Cardiac muscle cell (in vitro differentiated cells and primary cell): ENCODE measurements at regions not wholly inside any gene's neighbourhood (a gene's known extent, or its start where the extent isn't known, plus 50 kb on each side); places are given as distances from the start of the nearest gene placed in this dataset.

Experiments used
- DNase-seq, 2 donors: peaks; one replicate each; pipeline versions ENCODE4 v3.0.0 to v3.0.0-alpha.2; 2010 to 2017; ENCODE audit warnings: low read depth in 1 of 2, low spot score in 1 of 2
- H3K27ac ChIP-seq: fragments of 200-600 bp; sonication (generic); 2 replicates; pipeline ENCODE4 v1.5.1; 2016
- H3K27me3 ChIP-seq: fragments of 200-600 bp; sonication (generic); 2 replicates; pipeline ENCODE4 v1.6.0; 2016; ENCODE audit warnings: control low read depth
- H3K36me3 ChIP-seq: fragments of 200-600 bp; sonication (generic); 2 replicates; pipeline ENCODE4 v1.5.1; 2016; ENCODE audit warnings: control low read depth
- H3K4me1 ChIP-seq: fragments of 200-600 bp; sonication (generic); 2 replicates; pipeline ENCODE4 v1.8.1; 2017; ENCODE audit warnings: low read depth, mild to moderate bottlenecking, mixed run types
- H3K4me3 ChIP-seq: fragments of 200-600 bp; sonication (generic); 2 replicates; pipeline ENCODE4 v1.5.1; 2016; ENCODE audit warnings: mild to moderate bottlenecking
- H3K9me3 ChIP-seq: fragments of 200-600 bp; sonication (generic); 2 replicates; pipeline ENCODE4 v1.5.1; 2017; ENCODE audit warnings: low read depth, mild to moderate bottlenecking, control low read depth
- TF ChIP-seq, protein P1 (sequence below): IDR thresholded peaks from 2 replicates; pipeline ENCODE4 v1.5.1; 2012; ENCODE audit warnings: low read depth, mild to moderate bottlenecking, low read length

- no peaks in the 10 kb centered on the region for H3K27me3 ChIP-seq
- no peaks in the 10 kb centered on the region for H3K4me1 ChIP-seq
- H3K27ac ChIP-seq = no peak overlapping the region
- DNase-seq = no peak
- H3K9me3 ChIP-seq = no peaks in the 10 kb centered on the region
- no peaks in the 10 kb centered on the region for H3K36me3 ChIP-seq
- no peak overlapping the region for H3K4me3 ChIP-seq
- TF ChIP-seq, protein P1, sequence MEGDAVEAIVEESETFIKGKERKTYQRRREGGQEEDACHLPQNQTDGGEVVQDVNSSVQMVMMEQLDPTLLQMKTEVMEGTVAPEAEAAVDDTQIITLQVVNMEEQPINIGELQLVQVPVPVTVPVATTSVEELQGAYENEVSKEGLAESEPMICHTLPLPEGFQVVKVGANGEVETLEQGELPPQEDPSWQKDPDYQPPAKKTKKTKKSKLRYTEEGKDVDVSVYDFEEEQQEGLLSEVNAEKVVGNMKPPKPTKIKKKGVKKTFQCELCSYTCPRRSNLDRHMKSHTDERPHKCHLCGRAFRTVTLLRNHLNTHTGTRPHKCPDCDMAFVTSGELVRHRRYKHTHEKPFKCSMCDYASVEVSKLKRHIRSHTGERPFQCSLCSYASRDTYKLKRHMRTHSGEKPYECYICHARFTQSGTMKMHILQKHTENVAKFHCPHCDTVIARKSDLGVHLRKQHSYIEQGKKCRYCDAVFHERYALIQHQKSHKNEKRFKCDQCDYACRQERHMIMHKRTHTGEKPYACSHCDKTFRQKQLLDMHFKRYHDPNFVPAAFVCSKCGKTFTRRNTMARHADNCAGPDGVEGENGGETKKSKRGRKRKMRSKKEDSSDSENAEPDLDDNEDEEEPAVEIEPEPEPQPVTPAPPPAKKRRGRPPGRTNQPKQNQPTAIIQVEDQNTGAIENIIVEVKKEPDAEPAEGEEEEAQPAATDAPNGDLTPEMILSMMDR = no peak
Measured at GRCh38 chrX:150081076-150081475, 142.8 kb upstream of the EOLA2 start.

DNA sequence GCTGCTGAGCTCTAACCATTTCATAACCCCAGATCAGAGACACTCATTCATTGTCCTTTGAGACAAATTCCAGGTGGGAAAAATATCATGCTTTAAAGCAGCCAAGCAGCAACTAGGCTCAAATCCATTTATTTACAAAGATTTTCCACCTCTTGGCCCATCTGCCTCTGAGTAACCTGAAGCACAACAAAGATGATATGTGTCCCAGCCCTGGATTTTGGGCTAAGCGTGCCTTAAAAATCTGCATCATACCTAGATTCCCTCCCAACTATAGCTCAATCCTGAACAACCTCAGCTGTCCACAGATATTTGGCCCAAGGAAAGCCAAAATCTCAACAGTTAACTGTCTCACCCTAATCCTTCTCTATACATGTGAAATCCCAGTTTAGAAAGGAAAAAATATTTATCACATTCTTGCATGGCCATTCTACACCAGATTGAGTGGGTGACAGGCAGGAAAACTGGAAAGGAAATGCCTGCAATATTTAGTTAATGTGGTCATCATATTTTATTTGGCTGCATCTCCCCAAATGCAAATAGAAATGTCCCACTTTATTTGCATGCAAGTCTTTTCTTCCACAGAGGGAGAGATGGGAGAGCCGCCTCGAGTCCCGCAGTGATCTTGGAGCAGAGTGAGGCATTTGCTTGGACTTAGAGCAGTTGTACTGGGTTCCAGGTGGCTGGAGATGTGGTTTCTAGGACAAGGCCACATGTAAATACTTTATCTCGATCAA, 146.4 kb upstream of the EOLA2 start:
- H3K9me3 ChIP-seq = no peaks in the 10 kb centered on the region
- no peak overlapping the region for H3K27ac ChIP-seq

DNA sequence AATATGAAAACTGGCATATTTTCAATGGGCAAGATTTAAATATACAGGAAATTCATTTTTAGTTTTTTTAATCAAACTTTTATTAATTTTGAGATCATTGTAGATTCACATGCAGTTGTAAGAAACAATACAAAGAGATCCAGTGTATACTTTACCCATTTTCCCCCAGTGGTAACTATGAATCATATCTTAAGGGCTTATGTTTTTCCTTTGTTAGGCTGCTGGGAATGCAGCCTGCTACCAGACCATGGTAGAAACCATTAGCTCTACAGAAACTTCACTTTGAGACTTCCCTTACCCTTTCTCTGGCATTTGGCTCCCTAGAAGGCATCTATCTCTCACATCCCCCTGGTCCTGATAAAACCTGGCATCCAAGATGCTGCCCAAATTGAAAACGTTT, 147.6 kb upstream of the EOLA2 start:
- Histone ChIP-seq H3K36me3 (no peaks in the 10 kb centered on the region), H3K27me3 (no peaks in the 10 kb centered on the region), H3K9me3 (no peaks in the 10 kb centered on the region), H3K4me3 (no peak overlapping the region), H3K27ac (no peak overlapping the region), H3K4me1 (peaks cover 7% of the 10 kb centered on the region)
- TF ChIP-seq, protein P1 = no peak
- DNase-seq = peak in 1 of 2 donors; percentile 32

More for the DNA sequence above, 146.4 kb upstream of the EOLA2 start:
- Histone ChIP-seq H3K4me3 (no peak overlapping the region), H3K36me3 (no peaks in the 10 kb centered on the region), H3K27me3 (no peaks in the 10 kb centered on the region), H3K4me1 (peaks cover 7% of the 10 kb centered on the region)
- TF ChIP-seq, protein P1 = no peak
- peak in 1 of 2 donors; percentile 68 for DNase-seq

DNA sequence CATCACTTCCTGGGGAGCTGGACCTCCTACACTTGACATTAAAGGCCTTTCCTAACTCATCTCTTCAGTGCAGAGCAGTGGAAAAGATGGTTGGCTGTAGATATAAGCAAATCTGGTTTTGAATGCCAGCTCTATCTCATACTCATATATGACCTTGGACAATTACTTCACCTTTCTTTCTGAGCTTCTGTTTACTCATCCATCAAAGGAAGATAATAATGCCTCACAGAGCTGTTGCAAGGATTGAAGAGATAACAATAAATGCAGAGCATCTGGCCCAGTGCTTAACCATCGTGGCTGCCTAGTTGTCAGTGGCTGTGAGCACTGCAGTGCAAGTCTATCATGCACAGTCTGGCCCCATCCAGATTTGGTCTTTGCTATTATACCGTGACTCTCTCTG, 148.1 kb upstream of the EOLA2 start:
- no peak for DNase-seq
- H3K4me3 ChIP-seq = no peak overlapping the region
- peaks cover 7% of the 10 kb centered on the region for H3K4me1 ChIP-seq
- H3K36me3 ChIP-seq = no peaks in the 10 kb centered on the region
- TF ChIP-seq, protein P1 = no peak
- no peaks in the 10 kb centered on the region for H3K9me3 ChIP-seq
- no peak overlapping the region for H3K27ac ChIP-seq
- H3K27me3 ChIP-seq = no peaks in the 10 kb centered on the region

GRCh38 chrX:150087612-150088011, 149.3 kb upstream of the EOLA2 start:
- H3K27me3 ChIP-seq = no peaks in the 10 kb centered on the region
- no peak overlapping the region for H3K27ac ChIP-seq
- H3K36me3 ChIP-seq = no peaks in the 10 kb centered on the region
- TF ChIP-seq, protein P1 = no peak
- no peaks in the 10 kb centered on the region for H3K9me3 ChIP-seq
- H3K4me1 ChIP-seq = peaks cover 7% of the 10 kb centered on the region
- H3K4me3 ChIP-seq = no peak overlapping the region
- no peak for DNase-seq

- no peaks in the 10 kb centered on the region for H3K9me3 ChIP-seq
- no peak overlapping the region for H3K27ac ChIP-seq
- no peak overlapping the region for H3K4me3 ChIP-seq
- peaks cover 7% of the 10 kb centered on the region for H3K4me1 ChIP-seq
- no peaks in the 10 kb centered on the region for H3K36me3 ChIP-seq
- TF ChIP-seq, protein P1 = no peak
- no peak for DNase-seq
- no peaks in the 10 kb centered on the region for H3K27me3 ChIP-seq
Measured at GRCh38 chrX:150088042-150088441, 149.8 kb upstream of the EOLA2 start.
